ENCODE measurements at regions not wholly inside any gene's neighbourhood (a gene's known extent, or its start where the extent isn't known, plus 50 kb on each side); places are given as distances from the start of the nearest gene placed in this dataset.

DNA sequence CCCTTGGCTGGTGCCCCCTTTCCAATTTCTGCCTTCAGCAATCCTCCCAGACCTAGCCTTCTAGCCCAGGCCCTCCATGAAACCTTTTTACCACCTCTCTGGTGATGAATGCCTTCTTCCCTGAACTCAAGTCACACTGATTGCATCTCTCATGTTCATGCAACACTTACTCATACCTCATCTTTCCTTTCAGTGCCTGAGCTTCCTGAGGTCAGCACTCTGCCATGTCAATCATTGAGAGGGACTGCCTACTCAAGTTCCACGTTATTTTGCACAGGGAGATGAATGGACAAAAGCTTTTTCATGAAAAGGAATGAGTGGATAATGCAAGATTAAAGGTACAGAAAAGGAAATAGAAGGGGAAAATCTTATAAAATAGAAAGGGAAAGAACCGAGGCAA, 60.1 kb upstream of the PLEKHG1 start:
- DNase-seq, result peak; percentile 8

GRCh38 chr6:150541576-150541975, 58.1 kb upstream of the PLEKHG1 start:
- DNase-seq, result no peak

- no peak for DNase-seq
Measured at GRCh38 chr6:150543178-150543577, 56.5 kb upstream of the PLEKHG1 start.

DNA sequence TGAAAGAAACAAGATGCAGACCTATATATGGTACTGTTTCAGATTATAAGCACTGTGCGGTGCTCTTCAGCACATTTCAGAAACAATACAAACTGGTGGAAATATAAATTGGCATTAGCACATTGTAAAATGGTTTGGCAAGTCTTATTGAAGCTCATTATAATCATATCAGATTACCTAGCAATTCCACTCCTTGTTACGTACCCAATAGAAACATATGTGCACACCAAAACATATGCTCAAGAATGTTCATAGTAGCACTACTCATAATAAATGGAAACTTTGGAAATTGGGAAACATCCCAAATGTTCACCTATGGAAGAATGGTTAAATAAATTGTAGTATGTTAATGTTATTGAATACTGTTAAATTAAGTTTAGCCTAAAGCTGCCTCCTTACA, 54.9 kb upstream of the PLEKHG1 start:
- DNase-seq, result no peak

GRCh38 chr6:150546457-150546856, 53.2 kb upstream of the PLEKHG1 start:
- DNase-seq, result no peak

DNA sequence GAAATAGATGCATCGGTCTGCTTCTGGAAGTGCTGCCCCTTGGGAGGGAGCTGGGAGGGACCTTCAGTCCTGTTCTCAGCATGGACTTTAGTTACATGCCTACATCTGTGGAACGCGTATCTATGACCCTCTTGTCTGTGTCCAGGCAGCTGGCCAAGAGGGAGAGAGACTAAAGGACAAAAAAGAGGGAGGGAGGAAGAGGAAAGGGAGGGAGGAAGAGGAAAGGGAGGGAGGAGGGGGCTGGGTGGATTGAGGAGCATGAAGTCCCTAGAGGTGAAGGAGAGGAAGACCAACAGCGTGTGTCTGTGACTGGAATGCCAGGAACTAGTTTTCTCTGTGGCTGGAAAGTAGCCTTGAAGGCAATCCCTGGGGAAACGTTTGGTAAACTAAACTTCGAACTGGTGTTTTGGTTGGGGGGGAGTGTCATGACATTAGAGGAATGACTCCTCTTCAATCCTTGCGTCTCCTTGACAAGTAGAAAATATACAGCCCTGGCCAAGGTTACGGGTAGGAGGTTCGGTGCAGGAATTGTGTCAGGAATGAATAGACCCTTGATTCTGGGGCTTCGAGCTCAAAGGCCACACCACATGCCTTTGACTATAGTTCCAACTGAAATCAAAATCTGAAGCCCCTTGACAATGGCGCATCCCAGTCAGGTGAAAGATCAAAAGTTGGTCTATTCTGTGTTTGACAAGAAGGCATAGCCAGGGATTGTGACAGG, 52.0 kb upstream of the PLEKHG1 start:
- DNase-seq, result no peak

DNA sequence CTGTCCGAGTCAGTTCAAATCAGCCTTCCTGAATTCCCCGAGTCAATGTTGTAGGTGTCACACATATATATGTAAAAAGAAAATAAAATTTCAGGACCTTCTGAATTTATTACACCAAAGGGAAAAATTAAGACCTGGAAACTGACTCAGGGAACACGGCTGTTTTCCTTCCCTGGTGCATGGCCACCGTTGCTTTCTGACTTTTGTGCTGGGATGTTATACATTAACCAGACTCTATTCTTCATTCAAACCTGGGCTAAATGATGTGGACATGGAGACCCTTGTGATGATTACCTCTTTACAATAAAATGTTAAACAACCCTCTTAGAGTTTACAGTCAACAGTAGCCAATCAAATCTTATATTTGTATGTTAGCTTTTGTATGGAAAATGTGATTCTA, 51.4 kb upstream of the PLEKHG1 start:
- DNase-seq, result no peak

- no peak for DNase-seq
Measured at GRCh38 chr6:150549007-150549406, 50.7 kb upstream of the PLEKHG1 start.

GRCh38 chr6:150549674-150550101, 50.0 kb upstream of the PLEKHG1 start:
- no peak for DNase-seq

All from activated CD4-positive, alpha-beta T cell treated with anti-CD3 and anti-CD28 coated beads, Interleukin-10, Interleukin-2, amounts not matched to agents 100 ng/mL and 50 ng/mL, durations not matched to agents 16 hours and 8 hours (primary cell).